WTC11 (cell line): ENCODE measurements at regions not wholly inside any gene's neighbourhood (a gene's known extent, or its start where the extent isn't known, plus 50 kb on each side); places are given as distances from the start of the nearest gene placed in this dataset.

Experiments
- ATAC-seq: fragments of 200-7000 bp; cut with Tn5 transposase; 2 replicates; pipeline ENCODE4 v1.10.0; 2021; ENCODE audit warnings: mild to moderate bottlenecking, moderate library complexity
- CTCF ChIA-PET: fragments of 300-600 bp; sonication (Branson Sonifier 250); formaldehyde crosslinking; loops from one replicate; lab custom pipeline; 2021; ENCODE audit warnings: antibody characterized with exemption; lab: Charles Lee
- POLR2A ChIA-PET: fragments of 350-600 bp; sonication (Branson Sonifier 250); formaldehyde crosslinking; loops from one replicate; lab custom pipeline; 2021; ENCODE audit warnings: antibody characterized with exemption; lab: Charles Lee
- DNase-seq: peaks from one replicate; pipeline ENCODE4 v3.0.0; 2021; ENCODE audit warnings: low spot score
- H3K27ac Mint-ChIP-seq: 2 replicates; pipeline ENCODE4 v1.8.0; 2021; ENCODE audit warnings: mixed read lengths
- H3K27me3 Mint-ChIP-seq: 2 replicates; pipeline ENCODE4 v1.8.0; 2021; ENCODE audit warnings: low read depth, mild to moderate bottlenecking, moderate library complexity, mixed read lengths
- H3K36me3 Mint-ChIP-seq: 2 replicates; pipeline ENCODE4 v1.8.0; 2021; ENCODE audit warnings: mixed read lengths
- H3K4me1 Mint-ChIP-seq: 2 replicates; pipeline ENCODE4 v1.8.0; 2022; ENCODE audit warnings: mixed read lengths
- H3K4me3 Mint-ChIP-seq: 2 replicates; pipeline ENCODE4 v1.8.0; 2021; ENCODE audit warnings: mild to moderate bottlenecking, moderate library complexity, mixed read lengths
- H3K9me3 Mint-ChIP-seq: 2 replicates; pipeline ENCODE4 v1.8.0; 2021; ENCODE audit warnings: mixed read lengths
- AR ChIP-seq: fragments of 250-450 bp; sonication (Bioruptor Pico); IDR thresholded peaks from 2 replicates; pipeline ENCODE4 v1.9.0; 2021; ENCODE audit warnings: mild to moderate bottlenecking
- ATF1 ChIP-seq: sonication (generic); formaldehyde crosslinking; IDR thresholded peaks from 2 replicates; pipeline ENCODE4 v1.8.1; 2023; ENCODE audit warnings: mild to moderate bottlenecking, moderate library complexity, missing genetic modification reagents
- ATF2 ChIP-seq: sonication (generic); formaldehyde crosslinking; IDR thresholded peaks from 2 replicates; pipeline ENCODE4 v1.8.1; 2022; ENCODE audit warnings: low read depth, missing genetic modification reagents, borderline replicate concordance
- FOXK1 ChIP-seq: sonication (generic); formaldehyde crosslinking; IDR thresholded peaks from 2 replicates; pipeline ENCODE4 v1.8.0; 2022; ENCODE audit warnings: mild to moderate bottlenecking, moderate library complexity, missing genetic modification reagents
- GTF2I ChIP-seq: fragments of 250-450 bp; sonication (Bioruptor Pico); conservative IDR thresholded peaks from 2 replicates; pipeline ENCODE4 v1.4.0; 2021; ENCODE audit warnings: mild to moderate bottlenecking
- IRF2 ChIP-seq: sonication (generic); formaldehyde crosslinking; IDR thresholded peaks from 2 replicates; pipeline ENCODE4 v1.8.0; 2022; ENCODE audit warnings: low read depth, missing genetic modification reagents, borderline replicate concordance
- JAZF1 ChIP-seq: fragments of 250-450 bp; sonication (Bioruptor Pico); IDR thresholded peaks from 2 replicates; pipeline ENCODE4 v1.9.0; 2021; ENCODE audit warnings: moderate library complexity, mild to moderate bottlenecking, inconsistent platforms
- MLX ChIP-seq: sonication (generic); formaldehyde crosslinking; IDR thresholded peaks from 2 replicates; pipeline ENCODE4 v1.8.1; 2023; ENCODE audit warnings: mild to moderate bottlenecking, missing genetic modification reagents, moderate library complexity
- NFE2L1 ChIP-seq: sonication (generic); formaldehyde crosslinking; IDR thresholded peaks from 2 replicates; pipeline ENCODE4 v1.8.1; 2023; ENCODE audit warnings: missing genetic modification reagents
- NFYB ChIP-seq: sonication (generic); formaldehyde crosslinking; conservative IDR thresholded peaks from 2 replicates; pipeline ENCODE4 v1.8.0; 2022; ENCODE audit warnings: low read depth, missing genetic modification reagents
- NR1H2 ChIP-seq: sonication (generic); formaldehyde crosslinking; IDR thresholded peaks from 2 replicates; pipeline ENCODE4 v1.9.0; 2021; ENCODE audit warnings: mild to moderate bottlenecking, moderate library complexity, missing genetic modification reagents
- NR2C2 ChIP-seq: sonication (generic); formaldehyde crosslinking; IDR thresholded peaks from 2 replicates; pipeline ENCODE4 v1.8.0; 2022; ENCODE audit warnings: mild to moderate bottlenecking, missing genetic modification reagents
- OVOL2 ChIP-seq: fragments of 250-450 bp; sonication (Bioruptor Pico); IDR thresholded peaks from 2 replicates; pipeline ENCODE4 v1.9.0; 2021; ENCODE audit warnings: mild to moderate bottlenecking, borderline replicate concordance
- SMAD4 ChIP-seq: sonication (generic); formaldehyde crosslinking; IDR thresholded peaks from 2 replicates; pipeline ENCODE4 v1.8.0; 2022; ENCODE audit warnings: mild to moderate bottlenecking, missing genetic modification reagents
- TEAD4 ChIP-seq: sonication (generic); formaldehyde crosslinking; IDR thresholded peaks from 2 replicates; pipeline ENCODE4 v1.8.0; 2022; ENCODE audit warnings: mild to moderate bottlenecking, missing genetic modification reagents
- TF ChIP-seq, protein P1 (sequence below): sonication (generic); formaldehyde crosslinking; IDR thresholded peaks from 2 replicates; pipeline ENCODE4 v1.8.0; 2023; ENCODE audit warnings: mild to moderate bottlenecking, missing genetic modification reagents
- TF ChIP-seq, protein P2 (sequence below): sonication (generic); formaldehyde crosslinking; IDR thresholded peaks from 2 replicates; pipeline ENCODE4 v1.8.0; 2022; ENCODE audit warnings: mild to moderate bottlenecking, missing genetic modification reagents
- TF ChIP-seq, protein P3 (sequence below): sonication (generic); formaldehyde crosslinking; IDR thresholded peaks from 2 replicates; pipeline ENCODE4 v1.8.1; 2022; ENCODE audit warnings: missing genetic modification reagents, borderline replicate concordance

DNA sequence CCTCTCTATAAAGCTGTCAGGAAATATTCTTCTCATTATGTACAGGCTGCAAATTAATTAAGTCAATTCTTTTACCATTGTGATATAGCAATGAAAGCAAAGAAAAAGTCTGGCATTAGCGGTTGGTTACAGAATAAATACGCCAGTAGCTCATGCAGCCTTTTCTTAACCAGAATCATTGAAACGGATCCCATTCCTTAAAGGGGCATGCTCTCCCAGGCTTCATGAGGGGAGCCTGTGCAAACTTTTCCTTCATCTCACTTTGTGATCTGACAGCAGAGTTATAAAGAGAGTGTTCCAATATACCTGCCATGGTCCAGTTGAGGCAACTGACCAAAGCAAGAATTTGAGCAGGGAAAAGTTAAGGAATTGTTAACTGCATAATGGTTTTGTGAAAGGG is 337.7 kb downstream of the EMP1 start:
- H3K27me3 Mint-ChIP-seq: peaks cover 10% of the 10 kb centered on the region
- no peaks in the 10 kb centered on the region for H3K36me3 Mint-ChIP-seq
- DNase-seq (no peak), ATAC-seq (peak; percentile 10)
- peaks cover 40% of the 10 kb centered on the region for H3K4me1 Mint-ChIP-seq
- peak overlapping the region; percentile 53 for H3K4me3 Mint-ChIP-seq
- ChIA-PET CTCF (interaction anchor here (0.7 to 4.8 kb wide), 27 partner anchors 10 to 448 kb away, joined by 3 to 65 read pairs (median 5); no protein-coding TSS in a partner anchor), POLR2A (no interaction called here)
- peak overlapping the region; percentile 43 for H3K27ac Mint-ChIP-seq
- TF ChIP-seq NR1H2 (CRISPR knock-in tag): no peak
- no peak for TF ChIP-seq TEAD4 (CRISPR knock-in tag)
- TF ChIP-seq, protein P1, sequence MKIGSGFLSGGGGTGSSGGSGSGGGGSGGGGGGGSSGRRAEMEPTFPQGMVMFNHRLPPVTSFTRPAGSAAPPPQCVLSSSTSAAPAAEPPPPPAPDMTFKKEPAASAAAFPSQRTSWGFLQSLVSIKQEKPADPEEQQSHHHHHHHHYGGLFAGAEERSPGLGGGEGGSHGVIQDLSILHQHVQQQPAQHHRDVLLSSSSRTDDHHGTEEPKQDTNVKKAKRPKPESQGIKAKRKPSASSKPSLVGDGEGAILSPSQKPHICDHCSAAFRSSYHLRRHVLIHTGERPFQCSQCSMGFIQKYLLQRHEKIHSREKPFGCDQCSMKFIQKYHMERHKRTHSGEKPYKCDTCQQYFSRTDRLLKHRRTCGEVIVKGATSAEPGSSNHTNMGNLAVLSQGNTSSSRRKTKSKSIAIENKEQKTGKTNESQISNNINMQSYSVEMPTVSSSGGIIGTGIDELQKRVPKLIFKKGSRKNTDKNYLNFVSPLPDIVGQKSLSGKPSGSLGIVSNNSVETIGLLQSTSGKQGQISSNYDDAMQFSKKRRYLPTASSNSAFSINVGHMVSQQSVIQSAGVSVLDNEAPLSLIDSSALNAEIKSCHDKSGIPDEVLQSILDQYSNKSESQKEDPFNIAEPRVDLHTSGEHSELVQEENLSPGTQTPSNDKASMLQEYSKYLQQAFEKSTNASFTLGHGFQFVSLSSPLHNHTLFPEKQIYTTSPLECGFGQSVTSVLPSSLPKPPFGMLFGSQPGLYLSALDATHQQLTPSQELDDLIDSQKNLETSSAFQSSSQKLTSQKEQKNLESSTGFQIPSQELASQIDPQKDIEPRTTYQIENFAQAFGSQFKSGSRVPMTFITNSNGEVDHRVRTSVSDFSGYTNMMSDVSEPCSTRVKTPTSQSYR (CRISPR knock-in tag): no peak
- no peak for TF ChIP-seq AR (CRISPR knock-in tag)
- TF ChIP-seq, protein P2, sequence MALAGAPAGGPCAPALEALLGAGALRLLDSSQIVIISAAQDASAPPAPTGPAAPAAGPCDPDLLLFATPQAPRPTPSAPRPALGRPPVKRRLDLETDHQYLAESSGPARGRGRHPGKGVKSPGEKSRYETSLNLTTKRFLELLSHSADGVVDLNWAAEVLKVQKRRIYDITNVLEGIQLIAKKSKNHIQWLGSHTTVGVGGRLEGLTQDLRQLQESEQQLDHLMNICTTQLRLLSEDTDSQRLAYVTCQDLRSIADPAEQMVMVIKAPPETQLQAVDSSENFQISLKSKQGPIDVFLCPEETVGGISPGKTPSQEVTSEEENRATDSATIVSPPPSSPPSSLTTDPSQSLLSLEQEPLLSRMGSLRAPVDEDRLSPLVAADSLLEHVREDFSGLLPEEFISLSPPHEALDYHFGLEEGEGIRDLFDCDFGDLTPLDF (CRISPR knock-in tag): no peak
- no peak for TF ChIP-seq MLX (CRISPR knock-in tag)
- TF ChIP-seq GTF2I: no peak
- no peak for TF ChIP-seq NFE2L1 (CRISPR knock-in tag)
- TF ChIP-seq NFYB: no peak
- no peak for TF ChIP-seq OVOL2 (CRISPR knock-in tag)
- TF ChIP-seq FOXK1 (CRISPR knock-in tag): no peak
- TF ChIP-seq IRF2: no peak
- no peak for TF ChIP-seq SMAD4 (CRISPR knock-in tag)
- TF ChIP-seq NR2C2 (CRISPR knock-in tag): no peak
- no peak for TF ChIP-seq ATF2 (CRISPR knock-in tag)
- no peak for TF ChIP-seq JAZF1
- TF ChIP-seq ATF1 (CRISPR knock-in tag): no peak
- TF ChIP-seq, protein P3, sequence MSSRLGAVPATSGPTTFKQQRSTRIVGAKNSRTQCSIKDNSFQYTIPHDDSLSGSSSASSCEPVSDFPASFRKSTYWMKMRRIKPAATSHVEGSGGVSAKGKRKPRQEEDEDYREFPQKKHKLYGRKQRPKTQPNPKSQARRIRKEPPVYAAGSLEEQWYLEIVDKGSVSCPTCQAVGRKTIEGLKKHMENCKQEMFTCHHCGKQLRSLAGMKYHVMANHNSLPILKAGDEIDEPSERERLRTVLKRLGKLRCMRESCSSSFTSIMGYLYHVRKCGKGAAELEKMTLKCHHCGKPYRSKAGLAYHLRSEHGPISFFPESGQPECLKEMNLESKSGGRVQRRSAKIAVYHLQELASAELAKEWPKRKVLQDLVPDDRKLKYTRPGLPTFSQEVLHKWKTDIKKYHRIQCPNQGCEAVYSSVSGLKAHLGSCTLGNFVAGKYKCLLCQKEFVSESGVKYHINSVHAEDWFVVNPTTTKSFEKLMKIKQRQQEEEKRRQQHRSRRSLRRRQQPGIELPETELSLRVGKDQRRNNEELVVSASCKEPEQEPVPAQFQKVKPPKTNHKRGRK (CRISPR knock-in tag): no peak
- no peaks in the 10 kb centered on the region for H3K9me3 Mint-ChIP-seq
